Caki2 (cell line): ENCODE measurements at regions not wholly inside any gene's neighbourhood (a gene's known extent, or its start where the extent isn't known, plus 50 kb on each side); places are given as distances from the start of the nearest gene placed in this dataset.
"Not testable (repeated sequence)": the region's sequence is repeated elsewhere in the genome, so short reads cannot be mapped to it uniquely, and the experiment has no call there.

Experiments
- DNase-seq: peaks from one replicate; pipeline ENCODE4 v3.0.0-alpha.2; 2015; ENCODE audit warnings: low read depth
- in situ Hi-C: cut with HindIII; loops from 2 replicates; pipeline ENCODE4 v1.10.0; 2016; ENCODE audit warnings: low sequenced_read_pairs, low pct_unique_long_range_greater_than_20kb, mixed read lengths

- in situ Hi-C loops: no loop called here
- no peak for DNase-seq
Measured at GRCh38 chr10:31694929-31695837, 233.4 kb downstream of the ARHGAP12 start.

- no peak for DNase-seq
- in situ Hi-C loops: no loop called here
Measured at GRCh38 chr10:31694126-31694685, 234.4 kb downstream of the ARHGAP12 start.

GRCh38 chr10:31693491-31693890, 235.1 kb downstream of the ARHGAP12 start:
- in situ Hi-C loops: no loop called here

GRCh38 chr10:31689233-31689632, 239.4 kb downstream of the ARHGAP12 start:
- no peak for DNase-seq
- in situ Hi-C loops: no loop called here

More at GRCh38 chr10:31693491-31693890, 235.1 kb downstream of the ARHGAP12 start:
- DNase-seq: no peak

- DNase-seq: no peak
- in situ Hi-C loops: no loop called here
Measured at GRCh38 chr10:31687663-31688482, 240.8 kb downstream of the ARHGAP12 start.

- DNase-seq: no peak
- in situ Hi-C loops: no loop called here
Measured at GRCh38 chr10:31686599-31686998, 242.0 kb downstream of the ARHGAP12 start.

GRCh38 chr10:31683682-31684081, 244.9 kb downstream of the ARHGAP12 start:
- in situ Hi-C loops: no loop called here
- DNase-seq: no peak

GRCh38 chr10:31679936-31680335, 248.7 kb downstream of the ARHGAP12 start:
- in situ Hi-C loops: no loop called here
- no peak for DNase-seq

- in situ Hi-C loops: no loop called here
- DNase-seq: no peak
Measured at GRCh38 chr10:31678575-31679516, 249.8 kb downstream of the ARHGAP12 start.

- in situ Hi-C loops: no loop called here
- DNase-seq: no peak
Measured at GRCh38 chr10:31678139-31678536, 250.5 kb downstream of the ARHGAP12 start.

GRCh38 chr10:31677195-31678138, 251.2 kb downstream of the ARHGAP12 start:
- in situ Hi-C loops: no loop called here

GRCh38 chr10:31675726-31676125, 252.9 kb downstream of the ARHGAP12 start:
- in situ Hi-C loops: no loop called here
- no peak for DNase-seq

More at GRCh38 chr10:31677195-31678138, 251.2 kb downstream of the ARHGAP12 start:
- no peak for DNase-seq

- in situ Hi-C loops: no loop called here
- DNase-seq: no peak
Measured at GRCh38 chr10:31669357-31669756, 259.3 kb downstream of the ARHGAP12 start.

GRCh38 chr10:31668326-31668725, 260.3 kb downstream of the ARHGAP12 start:
- no peak for DNase-seq
- in situ Hi-C loops: no loop called here

GRCh38 chr10:31665764-31666279, 262.8 kb downstream of the ARHGAP12 start:
- in situ Hi-C loops: not testable (repeated sequence)

GRCh38 chr10:31664803-31665202, 263.8 kb downstream of the ARHGAP12 start:
- no peak for DNase-seq
- in situ Hi-C loops: no loop called here

More at GRCh38 chr10:31665764-31666279, 262.8 kb downstream of the ARHGAP12 start:
- not testable (repeated sequence) for DNase-seq

- in situ Hi-C loops, DNase-seq: not testable (repeated sequence)
Measured at GRCh38 chr10:31664071-31664470, 264.6 kb downstream of the ARHGAP12 start.
